NCI-H2029 treated with DMSO at 0.1 percent for 48 hours (cell line): ENCODE measurements at regions not wholly inside any gene's neighbourhood (a gene's known extent, or its start where the extent isn't known, plus 50 kb on each side); places are given as distances from the start of the nearest gene placed in this dataset.

ENCODE experiments used
- DNase-seq: peaks from one replicate; lab custom pipeline; 2025; lab: John Stamatoyannopoulos, UW

DNA sequence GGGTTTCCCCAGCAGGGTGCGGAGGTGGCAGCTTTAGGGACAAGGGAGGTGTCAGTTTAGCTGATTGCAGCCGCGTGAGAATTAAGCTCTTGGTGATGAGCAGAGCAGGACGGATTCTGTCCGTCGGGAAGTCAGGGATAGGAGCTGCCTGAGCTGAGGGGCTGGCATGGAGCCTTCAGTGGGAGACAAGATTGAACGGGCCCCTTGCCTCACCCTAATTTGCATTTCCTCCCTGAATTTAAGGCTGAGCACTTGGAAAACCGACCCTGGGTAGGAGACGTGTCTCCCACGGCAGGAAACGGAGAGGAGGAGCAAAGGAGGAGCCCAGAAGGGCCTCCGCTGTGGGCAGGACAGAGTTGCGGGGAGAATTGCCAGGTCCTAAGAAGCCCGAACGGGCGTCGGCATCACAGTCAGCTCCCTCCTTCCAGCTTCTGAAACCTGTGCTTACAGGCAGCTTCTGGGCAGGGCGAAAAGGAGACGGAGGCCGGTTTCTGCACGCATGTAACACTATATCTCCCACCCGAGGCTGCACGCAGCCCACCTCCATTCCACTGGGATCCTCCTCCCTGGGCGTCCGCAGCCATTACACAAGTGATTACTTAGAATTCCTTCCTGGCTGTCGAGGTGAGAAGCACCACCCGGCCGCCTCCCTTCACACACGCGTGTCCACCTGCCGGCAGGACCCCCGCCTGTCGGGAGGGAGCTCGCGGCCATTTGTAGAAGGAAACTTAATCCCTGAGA is 345.8 kb downstream of the BRD1 start:
- DNase-seq: no peak

GRCh38 chr22:49480896-49481658 is 346.6 kb downstream of the BRD1 start:
- DNase-seq: no peak

DNA sequence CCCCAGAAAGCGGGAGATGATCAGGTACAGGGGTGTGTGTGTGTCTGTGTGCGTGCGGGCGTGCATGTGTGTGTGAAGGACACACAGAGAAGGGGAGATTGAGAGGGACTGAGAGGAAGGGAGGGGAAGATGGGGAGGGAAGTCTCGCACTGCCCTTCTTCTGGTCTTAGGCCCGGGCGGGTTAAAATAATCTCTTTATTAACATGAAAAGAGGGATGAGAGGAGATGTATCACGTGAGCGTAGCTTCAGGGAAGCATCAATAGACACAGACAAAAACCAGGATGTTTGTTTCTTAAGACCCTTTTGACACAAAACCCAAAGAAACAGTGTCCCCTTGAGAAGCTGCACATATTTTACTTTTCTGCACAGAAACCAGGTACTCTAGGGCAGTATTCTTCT is 347.3 kb downstream of the BRD1 start:
- no peak for DNase-seq

GRCh38 chr22:49479566-49479965 is 348.1 kb downstream of the BRD1 start:
- DNase-seq: no peak

DNA sequence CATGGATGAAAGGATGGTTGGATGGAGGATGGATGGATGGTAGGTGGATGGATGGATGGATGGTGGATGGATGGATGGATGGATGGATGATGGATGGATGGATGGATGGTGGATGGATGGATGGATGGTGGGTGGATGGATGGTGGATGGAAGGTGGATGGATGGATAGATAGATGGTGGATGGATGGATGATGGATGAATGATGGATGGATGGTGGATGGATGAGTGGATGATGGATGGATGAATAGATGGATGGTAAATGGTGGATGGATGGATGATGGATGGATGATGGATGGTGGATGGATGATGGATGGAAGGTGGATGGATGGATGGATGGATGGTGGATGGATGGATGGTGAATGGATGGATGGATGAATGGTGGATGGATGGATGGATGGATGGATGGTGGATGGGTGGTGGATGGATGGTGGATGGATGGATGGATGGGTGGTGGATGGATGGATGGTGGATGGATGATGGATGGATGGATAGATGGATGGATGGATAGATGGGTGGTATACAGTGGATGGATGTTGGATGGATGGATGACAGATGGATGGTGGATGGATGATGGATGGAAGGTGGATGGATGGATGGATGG is 350.8 kb downstream of the BRD1 start:
- DNase-seq: no peak

DNA sequence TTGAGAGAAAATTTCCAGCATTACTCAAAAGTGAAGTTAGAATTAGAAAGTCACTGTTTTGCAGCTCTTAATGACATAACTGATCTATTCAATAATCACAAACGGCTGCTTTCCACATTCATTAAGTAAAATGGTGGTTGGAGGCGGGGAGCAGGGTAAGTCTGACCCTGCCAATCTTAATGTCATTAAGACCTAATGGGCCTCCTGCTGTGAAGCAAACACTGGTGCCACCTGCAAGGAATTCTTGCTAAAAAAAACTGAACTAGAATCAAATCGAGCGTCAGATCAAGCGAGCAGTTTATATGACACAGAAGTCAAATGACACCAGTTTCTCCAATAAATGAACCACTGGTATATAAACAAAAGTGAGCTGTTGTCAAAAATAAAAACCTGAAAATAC is 351.5 kb downstream of the BRD1 start:
- no peak for DNase-seq

DNA sequence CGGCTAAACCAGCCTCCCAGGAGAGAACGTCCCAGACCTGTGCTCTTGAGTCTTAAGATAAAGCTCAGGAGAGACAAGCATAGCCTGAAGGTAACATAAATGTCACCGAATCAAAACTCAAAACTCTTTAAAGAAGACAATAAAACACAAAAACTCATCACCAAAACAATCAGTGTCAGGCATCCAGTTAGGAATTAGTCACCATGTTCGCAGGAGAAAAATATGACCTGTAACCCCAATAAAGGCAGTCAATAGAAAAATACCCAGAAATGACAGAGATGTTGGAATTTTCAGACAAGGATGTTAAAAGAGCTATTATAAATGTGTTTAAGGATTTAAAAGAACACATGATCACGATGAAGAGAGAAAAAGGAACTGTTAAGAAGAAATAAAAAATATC is 352.4 kb downstream of the BRD1 start:
- DNase-seq: no peak

GRCh38 chr22:49473286-49473685 is 354.4 kb downstream of the BRD1 start:
- DNase-seq: no peak

DNA sequence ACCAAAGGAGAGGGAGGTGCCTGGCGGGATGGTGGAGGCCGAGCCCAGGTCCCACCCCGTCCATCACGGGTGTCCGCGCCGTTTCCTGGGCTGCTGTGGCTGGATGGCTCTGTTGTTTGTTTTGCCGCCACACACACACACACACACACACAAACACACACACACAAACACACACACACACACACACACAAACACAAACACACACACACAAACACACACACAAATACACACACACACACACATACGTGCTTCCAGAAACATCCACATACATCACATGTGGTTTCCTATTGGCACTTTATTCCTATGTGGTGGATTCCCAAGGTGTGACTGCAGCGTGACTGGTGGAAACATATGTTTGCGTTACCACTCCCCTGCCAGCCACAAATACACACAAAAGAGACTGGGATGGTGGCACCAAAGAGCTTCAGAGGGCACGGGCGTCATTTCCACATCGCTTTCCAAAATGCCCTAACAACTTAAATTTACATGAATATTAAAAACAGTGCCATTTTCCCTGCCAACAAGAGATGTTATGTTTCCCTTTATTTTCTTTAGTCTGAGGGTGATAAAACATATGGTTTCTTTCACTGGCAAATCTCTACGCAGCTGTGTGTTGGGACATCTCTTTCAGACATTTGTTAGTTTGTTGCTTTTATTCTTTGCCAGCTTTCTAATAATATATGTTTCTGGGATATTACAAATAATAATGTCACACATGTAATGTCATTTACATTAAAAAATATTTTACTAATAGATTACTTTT is 356.8 kb downstream of the BRD1 start:
- no peak for DNase-seq

DNA sequence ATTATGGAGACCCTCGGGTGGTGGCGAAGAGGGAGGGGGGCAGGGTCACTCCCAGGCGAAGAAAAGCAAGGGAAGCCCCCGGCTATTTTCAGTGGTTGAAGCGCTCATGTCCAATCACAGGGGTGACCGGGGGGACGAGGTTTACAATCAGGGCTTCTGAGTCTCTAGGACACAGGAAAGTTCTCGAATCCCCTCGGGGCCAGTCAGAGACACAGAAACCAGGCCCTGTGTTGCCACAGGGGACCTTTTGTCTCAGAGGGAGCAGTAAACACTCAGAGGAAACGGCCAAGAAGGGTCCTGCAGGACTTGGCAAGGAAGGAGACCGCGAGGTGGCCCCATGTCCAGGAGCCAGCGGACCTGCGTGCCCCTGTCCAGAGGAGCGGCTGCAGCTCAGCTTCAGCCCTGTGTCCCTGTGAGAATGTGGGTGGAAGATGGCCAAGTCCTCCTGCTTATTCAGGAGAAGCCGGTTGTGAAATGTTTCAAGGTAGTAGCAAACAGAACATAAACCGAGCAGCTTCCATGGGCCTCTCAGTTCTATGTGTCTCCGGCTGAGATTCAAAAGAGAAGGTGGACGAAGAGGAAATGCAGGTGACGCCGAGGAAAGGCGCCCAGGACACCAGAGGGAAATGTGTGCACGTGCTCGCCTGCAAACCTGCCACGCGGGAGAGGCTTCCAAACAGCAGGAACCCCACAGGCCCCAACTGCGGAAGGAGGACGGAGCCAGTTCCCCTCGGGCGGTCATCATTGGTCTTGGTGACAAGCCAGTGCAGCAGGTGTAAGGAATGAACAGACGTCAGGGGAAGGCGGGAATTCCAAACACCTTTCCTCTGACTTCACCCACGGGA is 357.6 kb downstream of the BRD1 start:
- DNase-seq: no peak

GRCh38 chr22:49468487-49469198 is 359.0 kb downstream of the BRD1 start:
- no peak for DNase-seq

DNA sequence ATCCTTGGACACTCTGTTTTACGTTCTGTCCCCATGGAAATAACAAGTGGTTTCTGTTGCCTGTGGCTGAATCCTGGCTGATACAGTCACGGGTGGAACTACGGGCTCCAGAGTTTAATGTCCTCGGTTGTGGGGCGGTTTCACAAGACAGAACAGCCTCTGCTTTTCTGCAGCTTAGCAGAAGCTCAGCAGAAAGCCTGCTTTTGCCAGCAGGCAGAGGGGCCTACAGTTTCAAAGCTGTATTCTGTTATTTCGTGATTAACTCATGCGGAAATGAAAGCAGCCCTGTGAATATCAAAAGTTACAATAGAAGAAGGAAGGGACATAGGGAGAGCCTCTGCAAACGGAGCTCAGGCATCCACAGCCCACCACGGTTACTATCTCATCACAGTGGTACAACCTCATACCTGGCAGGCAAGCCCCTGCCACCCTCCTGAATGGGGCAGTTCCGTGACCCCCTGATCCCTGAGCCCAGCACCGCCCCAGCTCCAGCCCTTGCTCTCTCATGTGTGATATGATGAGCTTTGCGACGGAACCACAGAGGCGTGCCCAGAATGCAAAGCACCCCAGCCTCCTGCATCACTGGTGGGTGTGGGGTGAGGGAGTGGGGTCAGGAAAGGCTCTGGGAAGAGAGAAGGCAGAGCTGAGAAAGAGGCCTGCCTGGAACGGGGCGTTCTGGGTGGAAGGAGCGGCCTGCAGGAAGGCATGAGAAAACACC is 360.6 kb downstream of the BRD1 start:
- DNase-seq: no peak

DNA sequence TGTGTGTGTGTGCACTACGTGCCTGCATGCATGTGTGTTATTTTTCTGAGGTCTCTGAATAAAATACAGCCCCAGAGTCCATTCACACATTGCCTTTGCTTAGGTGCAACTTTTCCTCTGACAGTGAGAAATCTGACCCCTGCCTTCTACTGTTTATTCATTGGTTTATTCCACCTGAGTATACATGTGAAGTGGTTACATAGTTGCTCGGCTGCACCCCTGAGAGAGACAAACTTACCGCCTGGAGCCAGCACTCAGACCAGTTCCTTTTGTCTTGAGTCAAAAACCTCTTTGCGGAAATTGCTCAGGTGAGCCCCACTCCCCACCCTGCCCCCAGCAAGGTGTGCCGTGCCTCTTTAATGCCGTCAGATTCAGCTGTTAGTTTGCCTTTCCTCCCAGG is 363.6 kb downstream of the BRD1 start:
- peak; percentile 34 for DNase-seq

DNA sequence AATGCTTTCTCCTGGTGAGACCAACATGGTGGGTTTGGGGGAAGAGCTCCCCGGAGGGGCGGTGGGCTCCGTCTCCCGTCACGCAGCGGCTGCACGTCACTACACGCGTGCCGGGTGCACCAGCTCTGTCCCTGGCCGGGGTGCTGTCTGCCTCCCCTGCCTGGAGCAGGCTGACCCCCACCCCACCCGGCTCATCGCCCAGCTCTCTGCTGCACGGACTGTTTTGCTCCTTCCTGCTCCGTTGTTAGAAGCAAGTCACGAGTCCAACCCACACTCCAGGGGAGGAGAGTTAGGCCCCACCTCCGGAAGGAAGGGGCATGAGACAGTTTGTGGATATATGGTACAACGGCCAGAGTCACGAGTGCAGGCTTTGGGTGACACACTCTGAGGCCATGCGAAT is 364.9 kb downstream of the BRD1 start:
- no peak for DNase-seq

DNA sequence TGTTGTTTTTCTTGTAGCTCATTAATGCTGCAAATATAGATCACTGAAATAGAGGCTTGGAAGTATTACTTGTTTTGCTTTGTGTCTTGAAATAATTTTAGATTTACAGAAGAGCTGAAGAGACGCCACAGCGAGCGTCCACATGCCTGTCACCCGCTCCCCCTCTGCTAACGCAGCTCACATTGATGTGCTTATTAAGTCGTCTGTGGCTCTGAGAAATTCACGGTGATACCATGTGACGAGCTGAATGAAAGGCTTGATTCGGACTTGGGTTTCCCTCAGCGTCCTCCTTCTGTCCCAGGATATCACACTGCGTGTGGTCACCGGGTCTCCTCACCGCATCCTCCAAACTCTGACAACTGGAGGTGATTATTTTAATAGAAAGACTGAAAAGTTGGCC is 365.4 kb downstream of the BRD1 start:
- DNase-seq: no peak

DNA sequence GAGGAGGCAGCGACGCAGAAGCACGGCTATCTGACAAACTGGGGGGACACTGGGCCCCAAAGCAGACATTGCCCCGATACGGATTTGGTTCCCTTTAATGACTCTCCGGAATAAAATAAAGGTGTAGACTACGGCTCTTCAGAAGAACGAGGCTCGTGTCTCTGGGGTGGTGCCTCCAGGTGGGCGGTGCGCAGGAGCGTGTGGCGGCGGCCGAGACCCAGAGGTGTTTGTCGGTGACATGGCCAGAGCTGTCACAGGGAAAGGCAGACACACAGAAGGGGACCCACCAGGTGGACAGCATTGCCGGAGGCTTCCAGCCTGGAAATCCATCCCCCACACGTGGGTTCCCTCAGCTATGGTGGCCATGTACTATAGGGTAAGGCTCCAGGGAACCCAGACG is 366.0 kb downstream of the BRD1 start:
- no peak for DNase-seq

DNA sequence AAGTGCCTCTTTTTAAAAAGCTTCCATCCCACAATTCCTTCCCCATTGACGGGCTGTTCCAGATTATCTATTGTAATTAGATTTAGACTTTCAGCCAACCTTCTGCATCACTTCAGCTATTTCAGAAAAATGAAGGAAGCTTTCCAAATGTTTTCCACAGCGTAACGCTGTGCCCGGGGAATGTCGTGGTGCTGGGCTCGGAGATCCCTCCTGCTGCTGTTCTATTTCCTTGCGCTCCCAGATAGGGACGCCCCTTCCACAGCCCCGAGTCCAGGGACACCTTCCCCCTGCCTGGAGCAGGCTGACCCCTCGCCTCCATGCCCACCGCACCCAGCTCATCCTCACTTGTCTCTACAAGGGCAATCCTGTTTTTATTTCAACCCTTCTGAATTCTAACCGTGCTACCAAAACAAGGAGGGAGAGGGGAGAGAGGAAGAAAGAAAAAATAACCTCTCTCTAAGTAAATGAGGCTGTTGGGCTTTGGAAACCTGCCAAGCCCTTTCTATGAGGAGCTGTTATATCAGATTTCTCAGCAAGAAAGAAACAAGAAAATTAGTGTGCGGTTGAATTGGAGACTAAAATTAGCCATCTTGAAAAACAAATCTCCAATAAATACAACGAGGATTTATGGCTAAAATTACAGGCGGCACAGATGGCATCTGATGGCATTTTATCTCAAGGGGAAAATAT is 366.9 kb downstream of the BRD1 start:
- DNase-seq: no peak

- DNase-seq: no peak
These were observed 367.6 kb downstream of the BRD1 start for GRCh38 chr22:49460091-49460490.

- no peak for DNase-seq
These were observed 369.0 kb downstream of the BRD1 start for GRCh38 chr22:49458708-49459099.
